ENCODE measurements at regions not wholly inside any gene's neighbourhood (a gene's known extent, or its start where the extent isn't known, plus 50 kb on each side); places are given as distances from the start of the nearest gene placed in this dataset.

DNA sequence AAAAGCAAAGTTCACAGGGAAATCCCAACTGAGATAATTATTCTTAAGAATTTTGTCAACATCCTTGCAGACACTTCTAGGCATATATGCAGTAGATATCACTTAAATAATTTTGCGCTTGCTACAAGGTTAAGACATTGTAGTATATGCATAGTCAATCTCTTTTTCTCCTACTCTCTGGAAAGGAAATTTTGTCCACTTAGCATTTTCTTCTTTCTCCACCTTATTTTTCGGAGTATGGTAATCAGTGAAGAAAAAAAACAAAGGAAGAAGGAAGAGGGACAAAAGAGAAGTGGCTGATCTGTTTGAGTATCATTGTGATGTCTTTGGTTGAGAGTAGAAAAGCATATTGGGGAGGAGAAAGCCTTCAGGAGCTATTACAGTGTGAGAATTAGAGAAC, 104.6 kb downstream of the LACC1 start:
- TF ChIP-seq POLR2A (IDR thresholded peaks at IDR 0.05): no peak
- TF ChIP-seq, protein P1, sequence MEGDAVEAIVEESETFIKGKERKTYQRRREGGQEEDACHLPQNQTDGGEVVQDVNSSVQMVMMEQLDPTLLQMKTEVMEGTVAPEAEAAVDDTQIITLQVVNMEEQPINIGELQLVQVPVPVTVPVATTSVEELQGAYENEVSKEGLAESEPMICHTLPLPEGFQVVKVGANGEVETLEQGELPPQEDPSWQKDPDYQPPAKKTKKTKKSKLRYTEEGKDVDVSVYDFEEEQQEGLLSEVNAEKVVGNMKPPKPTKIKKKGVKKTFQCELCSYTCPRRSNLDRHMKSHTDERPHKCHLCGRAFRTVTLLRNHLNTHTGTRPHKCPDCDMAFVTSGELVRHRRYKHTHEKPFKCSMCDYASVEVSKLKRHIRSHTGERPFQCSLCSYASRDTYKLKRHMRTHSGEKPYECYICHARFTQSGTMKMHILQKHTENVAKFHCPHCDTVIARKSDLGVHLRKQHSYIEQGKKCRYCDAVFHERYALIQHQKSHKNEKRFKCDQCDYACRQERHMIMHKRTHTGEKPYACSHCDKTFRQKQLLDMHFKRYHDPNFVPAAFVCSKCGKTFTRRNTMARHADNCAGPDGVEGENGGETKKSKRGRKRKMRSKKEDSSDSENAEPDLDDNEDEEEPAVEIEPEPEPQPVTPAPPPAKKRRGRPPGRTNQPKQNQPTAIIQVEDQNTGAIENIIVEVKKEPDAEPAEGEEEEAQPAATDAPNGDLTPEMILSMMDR (IDR thresholded peaks at IDR 0.05): no peak

All from uterus (tissue), 2 donors.